KG1 (cell line): ENCODE measurements at regions not wholly inside any gene's neighbourhood (a gene's known extent, or its start where the extent isn't known, plus 50 kb on each side); places are given as distances from the start of the nearest gene placed in this dataset.

Source experiments
- DNase-seq: peaks from one replicate; lab custom pipeline; 2025; lab: John Stamatoyannopoulos, UW

- DNase-seq, result no peak
Measured at GRCh38 chr5:67459253-67459652, 262.7 kb upstream of the CD180 start.

- DNase-seq, result no peak
Measured at GRCh38 chr5:67455970-67456369, 259.4 kb upstream of the CD180 start.

- no peak for DNase-seq
Measured at GRCh38 chr5:67454957-67455561, 258.5 kb upstream of the CD180 start.

GRCh38 chr5:67453111-67453905 lies 256.7 kb upstream of the CD180 start:
- DNase-seq, result no peak

DNA sequence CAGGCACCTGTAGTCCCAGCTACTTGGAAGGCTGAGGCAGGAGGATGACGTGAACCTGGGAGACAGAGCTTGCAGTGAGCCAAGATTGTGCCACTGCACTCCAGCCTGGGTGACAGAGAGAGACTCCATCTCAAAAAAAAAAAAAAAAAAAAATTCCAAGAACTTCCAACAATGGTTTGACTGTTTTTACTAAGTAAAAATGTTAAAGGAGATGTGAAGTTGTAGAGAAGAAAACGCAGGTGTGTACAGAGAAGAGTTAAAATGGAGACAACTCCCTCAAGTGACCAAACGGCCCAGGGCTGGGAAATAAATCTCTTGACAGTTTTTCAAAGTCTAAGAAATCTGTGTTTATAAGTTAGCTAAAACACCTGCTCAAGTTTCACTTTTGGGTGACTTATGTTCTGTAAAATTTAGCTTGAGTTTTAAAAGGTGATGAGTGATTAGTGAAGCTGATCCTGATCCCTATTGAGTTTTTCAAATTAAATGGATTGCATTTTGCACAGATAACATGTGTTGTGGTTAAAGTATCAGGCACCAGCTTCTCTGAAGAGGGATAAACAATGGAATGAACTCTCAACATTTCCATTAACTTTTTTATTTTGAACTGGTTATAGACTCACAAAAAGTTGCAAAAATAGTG lies 255.2 kb upstream of the CD180 start:
- DNase-seq, result no peak

DNA sequence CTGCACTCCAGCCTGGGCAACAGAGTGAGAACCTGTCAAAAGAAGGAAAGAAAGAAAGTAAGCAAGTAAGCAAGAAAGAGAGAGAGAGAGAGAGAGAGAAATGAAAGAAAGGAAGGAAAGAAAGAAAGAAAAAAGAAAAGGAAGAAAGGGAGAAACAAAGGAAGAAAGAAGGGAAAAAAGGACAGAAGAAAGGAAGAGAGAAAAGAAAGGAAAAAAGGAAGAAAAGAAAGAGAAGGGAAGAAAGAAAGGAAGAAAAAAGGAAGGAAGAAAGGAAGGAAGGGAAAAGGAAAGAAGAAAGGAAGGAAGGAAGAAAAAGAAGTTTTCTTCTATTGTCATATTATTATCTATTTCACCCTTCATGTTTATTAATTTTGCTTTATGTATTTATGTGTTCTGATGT lies 251.1 kb upstream of the CD180 start:
- no peak for DNase-seq

- DNase-seq, result no peak
Measured at GRCh38 chr5:67437905-67438845, 241.6 kb upstream of the CD180 start.

GRCh38 chr5:67435032-67435431 lies 238.4 kb upstream of the CD180 start:
- no peak for DNase-seq

DNA sequence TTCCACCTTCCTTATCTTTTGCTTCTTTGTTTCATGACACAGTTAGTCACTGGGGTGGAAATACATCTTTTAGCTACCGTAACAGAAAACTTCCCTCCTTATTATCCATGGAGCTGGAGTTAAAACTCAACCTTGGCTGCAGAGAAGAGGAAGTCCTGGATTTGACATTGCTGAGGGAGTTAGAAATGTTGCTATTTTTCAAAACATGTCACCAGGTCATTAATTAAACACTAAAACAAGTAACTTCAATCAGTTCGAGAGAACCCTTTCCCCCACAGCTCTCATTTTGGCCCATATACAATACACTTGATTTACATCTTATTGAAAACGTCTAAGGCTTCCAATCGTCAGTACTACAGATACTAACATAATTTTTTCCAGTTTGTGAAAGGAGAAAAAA lies 237.9 kb upstream of the CD180 start:
- DNase-seq, result no peak

- DNase-seq, result no peak
Measured at GRCh38 chr5:67432606-67433005, 236.0 kb upstream of the CD180 start.

GRCh38 chr5:67431191-67431590 lies 234.6 kb upstream of the CD180 start:
- DNase-seq, result no peak

- no peak for DNase-seq
Measured at GRCh38 chr5:67427850-67428298, 231.3 kb upstream of the CD180 start.

DNA sequence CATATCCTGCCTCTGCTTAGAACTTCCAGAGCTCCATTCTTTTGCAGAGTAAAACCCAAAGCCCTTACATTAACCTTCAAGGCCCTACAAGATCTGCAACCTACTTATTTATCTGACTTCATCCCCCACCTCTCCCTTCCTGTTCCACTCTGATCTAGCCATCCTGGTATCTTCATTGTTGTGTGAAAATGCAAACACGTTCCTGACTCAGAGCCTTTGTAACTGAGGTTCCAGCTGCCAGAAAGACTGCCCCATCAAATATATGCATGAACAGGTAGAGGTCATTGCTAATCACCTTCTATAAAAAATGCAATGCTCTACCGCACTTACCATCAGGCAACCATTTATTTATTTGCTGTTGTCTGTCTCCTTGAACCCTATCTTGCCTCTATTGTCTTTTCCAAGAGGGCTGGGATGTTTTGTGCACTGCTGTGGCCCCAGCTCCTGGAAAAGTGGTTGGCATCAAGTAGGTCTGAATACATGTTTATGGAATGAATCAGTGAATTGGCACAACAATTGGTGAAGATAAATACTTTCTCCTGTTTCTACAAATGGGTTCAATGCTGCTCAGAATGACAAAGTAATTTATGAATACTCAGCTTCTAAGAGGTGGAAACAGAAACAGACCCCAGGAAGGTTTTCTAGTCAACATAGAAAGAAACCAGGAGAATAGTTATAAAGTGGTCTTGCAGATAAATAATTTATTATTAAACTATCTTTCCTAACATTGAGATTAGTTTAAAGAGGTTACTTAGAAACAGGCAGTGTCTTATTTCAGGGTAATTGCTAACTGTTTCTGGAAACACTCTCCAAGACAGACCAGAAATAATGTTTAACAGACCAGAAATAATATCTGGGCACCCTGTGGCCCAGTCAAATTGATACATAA lies 230.6 kb upstream of the CD180 start:
- DNase-seq, result no peak

GRCh38 chr5:67425514-67425913 lies 228.9 kb upstream of the CD180 start:
- DNase-seq, result no peak

DNA sequence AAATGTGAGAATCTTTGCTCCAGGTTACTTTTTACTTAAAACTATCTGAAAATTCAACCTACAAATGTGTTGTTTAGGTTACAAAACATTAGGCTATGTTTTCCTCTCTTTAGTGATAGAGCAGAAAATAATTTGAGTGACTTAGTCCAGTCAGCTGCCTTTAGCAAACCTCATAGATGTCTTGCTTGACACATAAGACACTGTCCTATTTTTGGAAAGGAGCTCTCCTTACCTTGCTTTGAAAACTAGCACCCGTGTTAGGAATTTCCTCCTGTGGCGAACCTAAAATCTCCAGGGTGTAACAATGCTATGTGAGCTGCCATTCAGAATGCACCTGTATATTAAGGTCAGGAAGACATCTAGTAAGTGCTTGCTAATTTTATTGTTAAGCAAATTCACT lies 221.2 kb upstream of the CD180 start:
- DNase-seq, result no peak

- no peak for DNase-seq
Measured at GRCh38 chr5:67416986-67417385, 220.4 kb upstream of the CD180 start.

DNA sequence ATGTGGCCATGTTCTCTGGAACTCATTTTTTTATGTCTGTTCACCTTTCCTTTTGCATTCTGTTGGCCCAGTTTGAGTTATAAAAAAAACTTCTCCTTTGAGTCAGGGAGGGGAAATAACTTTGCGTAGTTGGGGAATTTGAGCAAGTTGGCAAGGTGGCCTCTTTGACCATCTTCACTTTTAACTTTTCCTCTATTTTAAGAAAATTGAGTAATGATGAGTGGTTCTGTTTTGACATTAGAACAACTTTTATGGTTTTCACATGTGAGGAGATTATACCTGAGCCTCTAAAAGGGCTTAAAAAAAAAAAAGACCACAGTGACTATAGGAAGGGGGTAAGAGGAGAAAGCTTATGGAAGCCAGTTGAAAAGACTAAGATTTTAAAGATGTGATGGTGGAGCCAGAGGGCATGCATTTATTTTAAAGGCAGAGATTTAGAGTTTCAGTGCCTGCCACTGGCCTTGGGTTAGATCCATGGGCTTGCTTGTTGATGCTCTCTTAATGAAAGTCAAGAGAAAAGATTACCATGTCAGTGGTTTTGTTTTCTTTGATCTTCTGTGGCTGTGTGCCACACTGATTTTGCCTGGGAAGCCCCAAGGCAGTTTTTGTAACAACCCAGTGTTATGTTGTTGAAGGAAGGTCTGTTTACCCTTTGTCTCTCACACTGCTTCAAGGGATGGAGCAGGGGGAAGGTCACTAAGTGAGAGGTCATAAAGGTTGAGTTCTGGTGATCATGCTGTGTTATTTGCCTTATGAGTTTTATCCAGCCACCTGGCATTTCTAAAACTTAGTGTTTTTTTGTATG lies 219.7 kb upstream of the CD180 start:
- no peak for DNase-seq

DNA sequence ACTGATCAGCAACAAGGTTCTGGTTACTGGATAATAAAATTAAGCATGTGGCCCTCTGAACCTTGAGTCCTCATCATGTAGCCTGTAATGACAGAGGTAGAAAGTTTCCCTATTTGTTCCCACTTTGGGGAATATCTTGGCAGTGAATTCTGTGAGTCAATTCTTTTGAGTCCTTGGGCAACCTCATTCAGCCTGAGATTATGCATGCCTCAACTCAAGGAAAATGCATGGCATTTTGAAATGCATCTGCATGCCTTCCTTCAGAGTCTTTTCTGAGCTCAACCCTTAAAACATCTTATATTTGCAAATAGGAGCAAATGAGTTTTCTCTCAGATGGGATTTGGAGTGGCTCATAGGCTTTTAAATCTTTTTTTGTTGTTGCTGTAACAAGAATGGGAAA lies 218.1 kb upstream of the CD180 start:
- DNase-seq, result no peak

DNA sequence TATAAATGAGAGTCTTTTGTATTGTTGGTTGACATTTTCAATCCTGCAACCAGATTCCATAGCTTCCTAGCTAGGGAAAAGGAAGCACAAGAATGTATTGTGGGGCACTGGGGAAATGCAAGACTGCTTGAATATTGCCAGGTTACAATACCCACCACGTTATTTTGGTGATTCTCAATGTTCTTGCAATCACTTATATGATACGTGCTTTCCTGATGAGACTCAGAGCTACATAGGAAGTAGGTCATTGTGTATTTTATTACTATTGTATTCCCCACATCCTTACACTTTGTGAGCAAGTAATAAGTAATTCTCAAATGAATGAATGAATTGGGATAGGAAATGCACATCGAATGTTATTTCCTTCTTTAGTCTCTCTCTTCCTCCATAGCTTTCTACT lies 217.1 kb upstream of the CD180 start:
- no peak for DNase-seq

DNA sequence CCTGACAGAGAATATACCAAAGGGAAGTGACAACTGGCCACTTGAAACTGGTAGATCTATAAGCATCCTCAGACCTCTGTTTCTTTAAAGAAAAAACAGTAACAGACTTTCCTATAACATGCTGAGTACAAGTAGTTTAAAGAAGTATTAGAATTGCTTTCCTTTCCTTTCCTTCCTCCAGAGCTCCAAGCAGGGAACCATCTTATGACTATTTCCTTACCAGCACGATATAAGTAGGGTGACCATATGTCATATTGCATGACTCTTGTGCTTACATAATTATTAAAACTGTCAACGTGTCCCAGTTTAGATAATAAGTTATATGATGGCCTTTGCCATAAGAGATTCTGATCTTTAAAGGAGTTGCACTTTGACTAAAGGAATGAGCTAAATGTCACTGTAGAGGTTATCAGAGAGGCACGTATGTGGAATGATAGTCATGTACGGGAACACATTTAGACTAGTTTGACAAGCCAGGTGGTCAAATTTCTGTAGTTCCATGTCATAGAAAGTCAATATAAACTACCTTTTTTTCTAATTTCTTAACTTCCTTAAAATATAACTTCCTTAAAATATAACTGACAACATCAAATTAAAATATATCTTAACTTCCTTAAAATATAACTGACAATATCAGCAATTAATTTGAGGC lies 212.7 kb upstream of the CD180 start:
- DNase-seq, result peak; percentile 38
